ENCODE measurements at regions not wholly inside any gene's neighbourhood (a gene's known extent, or its start where the extent isn't known, plus 50 kb on each side); places are given as distances from the start of the nearest gene placed in this dataset.
"Not testable (repeated sequence)": the region's sequence is repeated elsewhere in the genome, so short reads cannot be mapped to it uniquely, and the experiment has no call there.

- not testable (repeated sequence) for DNase-seq (ENCODE audit: low read depth in 2 of 2)
Measured at GRCh38 chr7:150101282-150101681, 221.9 kb upstream of the LRRC61 start.

- not testable (repeated sequence) for DNase-seq (ENCODE audit: low read depth in 2 of 2)
Measured at GRCh38 chr7:150107283-150107682, 215.9 kb upstream of the LRRC61 start.

- DNase-seq (ENCODE audit: low read depth in 2 of 2), result not testable (repeated sequence)
Measured at GRCh38 chr7:150110375-150110820, 212.8 kb upstream of the LRRC61 start.

- DNase-seq (ENCODE audit: low read depth in 2 of 2), result not testable (repeated sequence)
Measured at GRCh38 chr7:150110882-150111281, 212.3 kb upstream of the LRRC61 start.

- DNase-seq (ENCODE audit: low read depth in 2 of 2), result not testable (repeated sequence)
Measured at GRCh38 chr7:150111373-150112139, 211.6 kb upstream of the LRRC61 start.

- DNase-seq (ENCODE audit: low read depth in 2 of 2), result not testable (repeated sequence)
Measured at GRCh38 chr7:150113301-150113700, 209.9 kb upstream of the LRRC61 start.

- not testable (repeated sequence) for DNase-seq (ENCODE audit: low read depth in 2 of 2)
Measured at GRCh38 chr7:150114591-150114990, 208.6 kb upstream of the LRRC61 start.

- DNase-seq (ENCODE audit: low read depth in 2 of 2), result not testable (repeated sequence)
Measured at GRCh38 chr7:150119966-150120365, 203.2 kb upstream of the LRRC61 start.

GRCh38 chr7:150125831-150126230 lies 197.3 kb upstream of the LRRC61 start:
- not testable (repeated sequence) for DNase-seq (ENCODE audit: low read depth in 2 of 2)

- not testable (repeated sequence) for DNase-seq (ENCODE audit: low read depth in 2 of 2)
Measured at GRCh38 chr7:150134451-150134850, 188.7 kb upstream of the LRRC61 start.

GRCh38 chr7:150135620-150136190 lies 187.4 kb upstream of the LRRC61 start:
- not testable (repeated sequence) for DNase-seq (ENCODE audit: low read depth in 2 of 2)

- not testable (repeated sequence) for DNase-seq (ENCODE audit: low read depth in 2 of 2)
Measured at GRCh38 chr7:150139840-150140239, 183.3 kb upstream of the LRRC61 start.

GRCh38 chr7:150141525-150142345 lies 181.4 kb upstream of the LRRC61 start:
- DNase-seq (ENCODE audit: low read depth in 2 of 2), result not testable (repeated sequence)

GRCh38 chr7:150146124-150146523 lies 177.0 kb upstream of the LRRC61 start:
- not testable (repeated sequence) for DNase-seq (ENCODE audit: low read depth in 2 of 2)

GRCh38 chr7:150147524-150147923 lies 175.6 kb upstream of the LRRC61 start:
- not testable (repeated sequence) for DNase-seq (ENCODE audit: low read depth in 2 of 2)

- DNase-seq (ENCODE audit: low read depth in 2 of 2), result not testable (repeated sequence)
Measured at GRCh38 chr7:150156015-150156414, 167.1 kb upstream of the LRRC61 start.

- DNase-seq (ENCODE audit: low read depth in 2 of 2), result not testable (repeated sequence)
Measured at GRCh38 chr7:150158696-150159095, 164.5 kb upstream of the LRRC61 start.

GRCh38 chr7:150169515-150169914 lies 153.6 kb upstream of the LRRC61 start:
- not testable (repeated sequence) for DNase-seq (ENCODE audit: low read depth in 2 of 2)

GRCh38 chr7:150169943-150170490 lies 153.1 kb upstream of the LRRC61 start:
- not testable (repeated sequence) for DNase-seq (ENCODE audit: low read depth in 2 of 2)

- DNase-seq (ENCODE audit: low read depth in 2 of 2), result not testable (repeated sequence)
Measured at GRCh38 chr7:150183602-150184001, 139.6 kb upstream of the LRRC61 start.

- DNase-seq (ENCODE audit: low read depth in 2 of 2), result not testable (repeated sequence)
Measured at GRCh38 chr7:150189963-150190362, 133.2 kb upstream of the LRRC61 start.

- not testable (repeated sequence) for DNase-seq (ENCODE audit: low read depth in 2 of 2)
Measured at GRCh38 chr7:150192541-150192940, 130.6 kb upstream of the LRRC61 start.
